Heart right ventricle (tissue), 16 donors: ENCODE measurements at regions not wholly inside any gene's neighbourhood (a gene's known extent, or its start where the extent isn't known, plus 50 kb on each side); places are given as distances from the start of the nearest gene placed in this dataset.

ENCODE experiments used
- ATAC-seq, 8 donors: fragments of 200-7000 bp; cut with Tn5 transposase; one replicate each; pipeline ENCODE4 v1.9.1; 2020; ENCODE audit warnings: mild to moderate bottlenecking in 8 of 8, moderate library complexity in 8 of 8, moderate number of reproducible peaks in 1 of 8
- DNase-seq, 2 donors: peaks; one replicate each; pipeline ENCODE4 v3.0.0-alpha.2; 2020
- H3K27ac ChIP-seq, 10 donors: fragments of 200-600 bp; sonication (generic) in 2 of 10; one replicate each; pipeline versions ENCODE4 v1.5.0 to v1.8.0; 2020 to 2022; ENCODE audit warnings: mild to moderate bottlenecking in 3 of 10
- H3K27me3 ChIP-seq, 7 donors: fragments of 200-600 bp; one replicate each; pipeline ENCODE4 v1.8.0; 2021 to 2022; ENCODE audit warnings: mild to moderate bottlenecking in 2 of 7
- H3K36me3 ChIP-seq, 9 donors: fragments of 200-600 bp; sonication (generic) in 1 of 9; one replicate each; pipeline versions ENCODE4 v1.5.0 to v1.8.0; 2020 to 2022; ENCODE audit warnings: mild to moderate bottlenecking in 2 of 9
- H3K4me1 ChIP-seq, 9 donors: fragments of 200-600 bp; sonication (generic) in 1 of 9; one replicate each; pipeline versions ENCODE4 v1.5.0 to v1.8.0; 2020 to 2022; ENCODE audit warnings: mild to moderate bottlenecking in 4 of 9
- H3K4me3 ChIP-seq, 10 donors: fragments of 200-600 bp; sonication (generic) in 2 of 10; one replicate each; pipeline versions ENCODE4 v1.5.0 to v1.8.0; 2020 to 2022; ENCODE audit warnings: mild to moderate bottlenecking in 7 of 10, moderate library complexity in 2 of 10
- H3K9me3 ChIP-seq, 11 donors: fragments of 200-600 bp in 10 of 11; sonication (generic) in 2 of 11; one replicate each; pipeline versions ENCODE4 v1.5.0 to v1.8.0; 2013 to 2022; ENCODE audit warnings: mild to moderate bottlenecking in 2 of 11, control low read depth in 1 of 11, moderate library complexity in 1 of 11
- WGBS, 2 donors: extraction: QIAGEN DNeasy Blood & Tissue Kit; methylation state at CpG; one replicate each; pipeline ENCODE4 v1.1.7; 2013; ENCODE audit warnings: inconsistent platforms in 1 of 2; 5-methylcytosine and 5-hydroxymethylcytosine counted together
- intact Hi-C, 10 donors: fragments of 100-400 bp; cut with DNase I; formaldehyde crosslinking; loops; one replicate each; pipeline versions ENCODE4 v1.11.1 to v1.14.2; 2022
- TF ChIP-seq, protein P1 (sequence below), 9 donors: fragments of 200-600 bp; sonication (generic) in 2 of 9; IDR thresholded peaks; one replicate each; pipeline versions ENCODE4 v1.5.0 to v1.8.0; 2021 to 2022; ENCODE audit warnings: antibody characterized with exemption in 9 of 9, mild to moderate bottlenecking in 5 of 9, moderate library complexity in 1 of 9
- donor health status: Arrhythmogenic right ventricular cardiomyopathy.
- donor health status: ischemic (EF 13 %, LVEDD 7.1; RV severe dilation, severe dysfunction).
- donor health status: healthy with polysubstance abuse.
- donor health status: DM: no; HTN: yes; CAD: no.
- donor health status: DM: no; HTN: no; CAD: no.
- donor health status: ischemic (EF 25% LVEDD 6.9; RV normal size, moderate dysfunction).
- donor health status: ischemic (EF 25% LVEDD 5.7; RV mildly dilated, moderate dysfunction).
- donor health status: healthy.
- donor health status: DM: yes; HTN: yes; CAD: no.
- donor health status: Ischemic cardiomyopathy.
- donor health status: ischemic (EF 35%, LVEDD 5.7; RV mildly dilated, moderate dysfunction).
- donor health status: nonischemic (EF 11% LVEDD 7.7; RV severe dilation, severe dysfunction).
- donor health status: DM: yes; HTN: yes; CAD: no.
- donor health status: PGD.
- donor health status: ischemic (EF 29% LVEDD 5.4; RV normal size, mild dysfunction).
- donor health status: nonischemic (EF 23%, LVEDD 6.1; RV moderate dilation, normal function).

DNA sequence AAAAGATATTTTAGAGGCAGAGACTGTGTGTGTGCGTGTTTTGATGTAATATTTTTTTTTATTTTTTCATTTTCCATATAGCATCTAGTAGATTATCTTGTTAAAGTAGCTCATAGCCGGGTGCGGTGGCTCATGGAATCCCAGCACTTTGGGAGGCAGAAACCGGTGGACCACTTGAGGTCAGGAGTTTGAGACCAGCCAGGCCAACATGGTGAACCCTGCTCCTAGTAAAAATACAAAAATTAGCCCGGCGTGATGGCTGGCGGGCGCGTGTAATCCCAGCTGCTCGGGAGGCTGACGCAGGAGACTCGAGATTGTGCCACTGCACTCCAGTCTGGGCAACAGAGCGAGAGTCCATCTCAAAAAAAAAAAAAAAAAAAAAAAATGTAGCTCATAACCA is 1481.2 kb upstream of the CADM2 start:
- TF ChIP-seq, protein P1, sequence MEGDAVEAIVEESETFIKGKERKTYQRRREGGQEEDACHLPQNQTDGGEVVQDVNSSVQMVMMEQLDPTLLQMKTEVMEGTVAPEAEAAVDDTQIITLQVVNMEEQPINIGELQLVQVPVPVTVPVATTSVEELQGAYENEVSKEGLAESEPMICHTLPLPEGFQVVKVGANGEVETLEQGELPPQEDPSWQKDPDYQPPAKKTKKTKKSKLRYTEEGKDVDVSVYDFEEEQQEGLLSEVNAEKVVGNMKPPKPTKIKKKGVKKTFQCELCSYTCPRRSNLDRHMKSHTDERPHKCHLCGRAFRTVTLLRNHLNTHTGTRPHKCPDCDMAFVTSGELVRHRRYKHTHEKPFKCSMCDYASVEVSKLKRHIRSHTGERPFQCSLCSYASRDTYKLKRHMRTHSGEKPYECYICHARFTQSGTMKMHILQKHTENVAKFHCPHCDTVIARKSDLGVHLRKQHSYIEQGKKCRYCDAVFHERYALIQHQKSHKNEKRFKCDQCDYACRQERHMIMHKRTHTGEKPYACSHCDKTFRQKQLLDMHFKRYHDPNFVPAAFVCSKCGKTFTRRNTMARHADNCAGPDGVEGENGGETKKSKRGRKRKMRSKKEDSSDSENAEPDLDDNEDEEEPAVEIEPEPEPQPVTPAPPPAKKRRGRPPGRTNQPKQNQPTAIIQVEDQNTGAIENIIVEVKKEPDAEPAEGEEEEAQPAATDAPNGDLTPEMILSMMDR (IDR thresholded peaks at IDR 0.05), result no peak
- Histone ChIP-seq H3K4me3 (no peak overlapping the region), H3K4me1 (no peaks in the 10 kb centered on the region), H3K36me3 (no peaks in the 10 kb centered on the region), H3K27me3 (no peaks in the 10 kb centered on the region), H3K9me3 (peaks cover 0 to 20% (median 0%) of the 10 kb centered on the region in 11 donors), H3K27ac (no peak overlapping the region)
- 89 to 91% methylated on average over 13 of the region's 13 CpGs for WGBS, 2 donors
- ATAC-seq, result no peak
- DNase-seq, result no peak
- intact Hi-C loops, result no loop called here

DNA sequence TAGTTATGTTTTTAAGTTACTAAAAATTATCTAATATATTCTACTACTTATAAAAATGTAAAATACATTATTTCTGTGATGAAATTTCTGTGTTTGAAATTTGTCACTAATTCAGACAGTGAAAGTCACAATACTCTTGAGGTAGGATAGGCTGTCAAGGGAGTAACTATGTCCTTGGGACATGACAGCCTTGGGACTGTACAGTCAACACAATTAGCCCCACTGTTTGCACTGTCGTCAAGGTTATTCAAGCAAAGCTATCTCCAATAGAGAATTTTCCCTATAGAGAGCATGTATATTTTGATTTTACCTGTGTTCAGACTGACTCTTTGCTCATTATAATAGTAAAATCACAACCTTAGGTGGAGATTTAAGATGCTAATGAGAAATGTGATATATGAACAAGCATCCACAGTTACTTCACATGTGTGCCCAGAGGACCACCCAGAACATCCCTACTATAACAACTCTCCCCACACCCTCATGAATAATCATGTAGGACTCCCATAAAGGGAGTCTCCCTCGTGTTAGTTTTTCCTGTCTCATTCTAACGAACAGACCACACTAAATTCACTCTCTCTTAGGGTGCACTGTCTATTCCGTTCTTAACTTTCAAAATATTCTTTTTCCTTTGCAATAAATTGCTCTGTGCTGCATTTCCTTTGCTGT is 1476.3 kb upstream of the CADM2 start:
- ATAC-seq, result no peak
- WGBS, 2 donors, result 71 to 81% methylated on average over 4 of the region's 4 CpGs

DNA sequence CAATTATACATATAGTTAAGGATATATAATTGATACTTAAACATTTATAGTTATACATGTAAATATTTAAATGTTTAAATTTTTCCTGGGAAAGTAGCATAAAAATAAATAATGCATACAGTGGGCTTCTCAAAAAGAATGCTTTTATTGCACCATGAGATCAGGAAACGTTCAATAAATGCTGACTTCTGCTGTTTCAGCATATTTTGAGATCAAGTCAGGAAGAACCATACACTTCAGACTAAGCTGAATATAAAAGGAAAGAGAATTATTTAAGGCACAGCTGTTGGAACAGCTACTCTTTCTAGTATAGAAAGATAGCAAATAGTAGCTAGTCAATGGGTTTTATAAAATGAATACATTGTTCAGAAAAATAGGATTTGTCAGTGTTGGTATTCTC is 1462.3 kb upstream of the CADM2 start:
- intact Hi-C loops, result no loop called here
- H3K27ac ChIP-seq, result no peak overlapping the region
- WGBS, 2 donors, result 52 to 61% methylated on average over 1 of the region's 1 CpG
- no peak for ATAC-seq
- H3K4me1 ChIP-seq, result no peaks in the 10 kb centered on the region
- DNase-seq, result no peak
- no peak overlapping the region for H3K4me3 ChIP-seq
- no peaks in the 10 kb centered on the region for H3K27me3 ChIP-seq
- no peaks in the 10 kb centered on the region for H3K36me3 ChIP-seq
- no peaks in the 10 kb centered on the region for H3K9me3 ChIP-seq
- TF ChIP-seq, protein P1 (IDR thresholded peaks at IDR 0.05), result no peak

More for the DNA sequence above, 1476.3 kb upstream of the CADM2 start:
- Histone ChIP-seq H3K4me1 (no peaks in the 10 kb centered on the region), H3K27me3 (no peaks in the 10 kb centered on the region), H3K4me3 (no peak overlapping the region), H3K36me3 (no peaks in the 10 kb centered on the region), H3K9me3 (no peaks in the 10 kb centered on the region), H3K27ac (no peak overlapping the region)
- DNase-seq, result no peak
- intact Hi-C loops, result no loop called here
- TF ChIP-seq, protein P1 (IDR thresholded peaks at IDR 0.05), result no peak

DNA sequence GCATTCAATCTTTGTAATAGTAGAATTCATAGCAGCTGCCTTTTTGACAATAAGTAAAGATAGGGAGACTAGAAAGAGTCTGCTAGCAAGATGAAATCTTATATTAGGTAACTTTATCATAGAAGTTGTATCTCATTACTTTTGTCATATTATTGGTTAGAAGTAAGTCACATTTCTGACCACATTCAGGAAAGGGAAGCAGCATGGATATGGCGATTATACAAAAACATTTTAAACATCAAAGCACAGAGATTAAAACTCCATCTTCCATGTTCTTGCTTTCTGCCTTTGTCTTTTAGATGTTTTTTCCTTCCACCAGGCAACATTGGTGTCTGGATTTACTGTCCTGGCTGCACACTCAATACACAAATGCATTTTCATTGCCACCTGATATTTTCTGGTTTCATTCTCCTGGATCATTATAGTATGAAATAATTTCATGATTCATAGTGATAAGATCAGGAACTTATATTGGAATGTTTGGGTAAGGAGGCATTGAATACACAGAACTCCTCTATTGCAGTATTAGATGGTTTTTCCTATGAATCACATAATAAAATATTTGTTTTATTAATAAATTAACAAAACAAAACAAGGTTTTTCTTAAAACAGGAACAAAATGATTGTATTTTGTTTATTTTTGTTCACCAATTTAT is 1460.3 kb upstream of the CADM2 start:
- TF ChIP-seq, protein P1 (IDR thresholded peaks at IDR 0.05), result no peak
- Histone ChIP-seq H3K27ac (no peak overlapping the region), H3K9me3 (peaks cover 0 to 9% (median 0%) of the 10 kb centered on the region in 11 donors), H3K4me1 (no peaks in the 10 kb centered on the region), H3K4me3 (no peak overlapping the region), H3K27me3 (no peaks in the 10 kb centered on the region), H3K36me3 (no peaks in the 10 kb centered on the region)
- ATAC-seq, result no peak
- DNase-seq, result no peak
- WGBS, 2 donors, result 34 to 75% methylated on average over 1 of the region's 1 CpG
- intact Hi-C loops, result no loop called here
